ENCODE measurements at regions not wholly inside any gene's neighbourhood (a gene's known extent, or its start where the extent isn't known, plus 50 kb on each side); places are given as distances from the start of the nearest gene placed in this dataset.
"Not testable (repeated sequence)": the region's sequence is repeated elsewhere in the genome, so short reads cannot be mapped to it uniquely, and the experiment has no call there.

DNA sequence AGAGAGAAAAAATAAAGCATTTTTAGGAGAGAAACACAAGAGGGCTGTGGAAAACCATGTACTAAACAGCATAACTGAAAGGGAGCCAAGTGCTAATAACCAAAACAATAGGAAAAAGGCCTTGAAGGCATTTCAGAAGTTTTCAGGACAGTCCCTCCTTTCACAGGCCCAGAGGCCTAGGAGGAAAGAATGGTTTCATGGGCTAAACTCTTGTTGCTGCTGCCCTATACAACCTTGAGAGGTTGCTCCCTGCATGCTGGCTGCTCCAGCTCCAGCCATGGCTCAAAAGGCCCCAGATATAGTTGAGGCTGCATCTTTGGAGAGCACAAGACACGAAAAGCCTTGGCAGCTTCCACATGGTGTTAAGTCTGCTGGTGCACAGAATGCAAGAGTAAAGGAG is 267.4 kb upstream of the LRP1B start:
- Mint-ChIP-seq H3K9me3 (peaks cover 19% of the 10 kb centered on the region), H3K4me1 (no peaks in the 10 kb centered on the region), H3K27ac (no peak overlapping the region), H3K4me3 (no peak overlapping the region), H3K27me3 (no peaks in the 10 kb centered on the region), H3K36me3 (ENCODE audit: low read depth) (no peaks in the 10 kb centered on the region)
- no peak for DNase-seq
- TF ChIP-seq, protein P1, sequence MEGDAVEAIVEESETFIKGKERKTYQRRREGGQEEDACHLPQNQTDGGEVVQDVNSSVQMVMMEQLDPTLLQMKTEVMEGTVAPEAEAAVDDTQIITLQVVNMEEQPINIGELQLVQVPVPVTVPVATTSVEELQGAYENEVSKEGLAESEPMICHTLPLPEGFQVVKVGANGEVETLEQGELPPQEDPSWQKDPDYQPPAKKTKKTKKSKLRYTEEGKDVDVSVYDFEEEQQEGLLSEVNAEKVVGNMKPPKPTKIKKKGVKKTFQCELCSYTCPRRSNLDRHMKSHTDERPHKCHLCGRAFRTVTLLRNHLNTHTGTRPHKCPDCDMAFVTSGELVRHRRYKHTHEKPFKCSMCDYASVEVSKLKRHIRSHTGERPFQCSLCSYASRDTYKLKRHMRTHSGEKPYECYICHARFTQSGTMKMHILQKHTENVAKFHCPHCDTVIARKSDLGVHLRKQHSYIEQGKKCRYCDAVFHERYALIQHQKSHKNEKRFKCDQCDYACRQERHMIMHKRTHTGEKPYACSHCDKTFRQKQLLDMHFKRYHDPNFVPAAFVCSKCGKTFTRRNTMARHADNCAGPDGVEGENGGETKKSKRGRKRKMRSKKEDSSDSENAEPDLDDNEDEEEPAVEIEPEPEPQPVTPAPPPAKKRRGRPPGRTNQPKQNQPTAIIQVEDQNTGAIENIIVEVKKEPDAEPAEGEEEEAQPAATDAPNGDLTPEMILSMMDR (IDR thresholded peaks at IDR 0.05): no peak
- POLR2A ChIA-PET: no interaction called here
- CTCF ChIA-PET: no interaction called here
- no peak for ATAC-seq (ENCODE audit: low read depth)
- intact Hi-C loops (cut with micrococcal nuclease): no loop called here

DNA sequence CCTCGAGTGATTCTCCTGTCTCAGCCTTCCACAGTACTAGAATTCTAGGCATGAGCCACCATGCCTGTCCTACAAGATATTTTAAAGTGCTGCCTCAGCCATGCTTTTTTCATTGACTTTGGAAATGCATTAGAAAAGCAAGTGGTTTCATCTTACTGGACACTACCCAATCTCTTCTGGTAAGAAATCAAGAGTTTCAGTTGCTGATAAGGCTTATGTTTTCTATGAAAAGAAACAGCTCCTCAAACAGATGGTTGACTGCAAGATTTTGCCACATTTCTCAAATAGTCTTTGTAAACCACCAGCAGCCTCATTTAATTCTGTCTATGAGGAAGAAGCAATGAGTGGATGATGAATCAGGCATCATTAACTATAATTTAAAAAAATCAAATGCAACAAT is 264.5 kb upstream of the LRP1B start:
- H3K27ac Mint-ChIP-seq: no peak overlapping the region
- ATAC-seq (ENCODE audit: low read depth): no peak
- no peaks in the 10 kb centered on the region for H3K27me3 Mint-ChIP-seq
- TF ChIP-seq, protein P1 (IDR thresholded peaks at IDR 0.05): no peak
- CTCF ChIA-PET: no interaction called here
- DNase-seq: no peak
- H3K9me3 Mint-ChIP-seq: peaks cover 9% of the 10 kb centered on the region
- no peaks in the 10 kb centered on the region for H3K36me3 Mint-ChIP-seq (ENCODE audit: low read depth)
- intact Hi-C loops (cut with micrococcal nuclease): no loop called here
- no peaks in the 10 kb centered on the region for H3K4me1 Mint-ChIP-seq
- POLR2A ChIA-PET: no interaction called here
- no peak overlapping the region for H3K4me3 Mint-ChIP-seq

DNA sequence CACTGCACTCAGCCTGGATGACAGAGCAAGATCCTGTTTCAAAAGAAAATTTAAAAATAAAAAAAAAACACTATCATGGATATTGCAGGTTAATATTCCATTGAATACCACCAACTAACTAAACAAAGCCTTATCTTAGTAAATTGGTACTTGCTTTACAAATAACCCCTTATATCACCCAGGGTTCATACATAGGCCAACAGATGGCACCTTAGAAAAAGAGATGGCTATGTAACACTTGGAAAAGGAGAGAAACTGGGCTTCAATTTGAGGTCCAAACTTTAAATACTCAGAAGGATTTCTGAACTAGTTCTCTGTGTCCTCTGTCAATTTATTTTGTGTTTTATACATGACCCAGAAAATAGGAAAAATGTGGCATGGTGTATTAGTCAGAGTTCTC is 249.6 kb upstream of the LRP1B start:
- Mint-ChIP-seq H3K27ac (no peak overlapping the region), H3K4me3 (no peak overlapping the region), H3K4me1 (no peaks in the 10 kb centered on the region), H3K27me3 (no peaks in the 10 kb centered on the region), H3K9me3 (no peaks in the 10 kb centered on the region), H3K36me3 (ENCODE audit: low read depth) (no peaks in the 10 kb centered on the region)
- ChIA-PET CTCF (no interaction called here), POLR2A (no interaction called here)
- TF ChIP-seq, protein P1 (IDR thresholded peaks at IDR 0.05): no peak
- DNase-seq (no peak), ATAC-seq (ENCODE audit: low read depth) (no peak)
- intact Hi-C loops (cut with micrococcal nuclease): no loop called here

DNA sequence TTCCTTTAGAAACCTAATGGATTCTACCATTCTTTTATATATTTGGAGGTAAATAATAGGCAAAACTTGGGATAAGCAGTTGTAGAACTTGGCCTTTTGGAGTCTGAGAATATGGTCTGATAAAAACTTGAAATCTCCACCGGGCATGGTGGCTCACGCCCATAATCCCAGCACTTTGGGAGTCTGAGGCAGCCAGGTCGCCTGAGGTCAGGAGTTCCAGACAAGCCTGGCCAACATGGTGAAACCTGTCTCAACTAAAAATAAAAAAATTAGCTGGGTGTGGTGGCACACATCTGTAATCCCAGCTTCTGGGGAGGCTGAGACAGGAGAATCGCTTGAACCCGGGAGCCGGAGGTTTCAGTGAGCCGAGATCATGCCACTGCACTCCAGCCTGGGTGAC is 231.3 kb upstream of the LRP1B start:
- H3K36me3 Mint-ChIP-seq (ENCODE audit: low read depth); H3K27me3 Mint-ChIP-seq; ATAC-seq (ENCODE audit: low read depth); POLR2A ChIA-PET; H3K4me3 Mint-ChIP-seq; CTCF ChIA-PET; H3K27ac Mint-ChIP-seq; H3K4me1 Mint-ChIP-seq; DNase-seq; intact Hi-C loops (cut with micrococcal nuclease); H3K9me3 Mint-ChIP-seq: not testable (repeated sequence)

DNA sequence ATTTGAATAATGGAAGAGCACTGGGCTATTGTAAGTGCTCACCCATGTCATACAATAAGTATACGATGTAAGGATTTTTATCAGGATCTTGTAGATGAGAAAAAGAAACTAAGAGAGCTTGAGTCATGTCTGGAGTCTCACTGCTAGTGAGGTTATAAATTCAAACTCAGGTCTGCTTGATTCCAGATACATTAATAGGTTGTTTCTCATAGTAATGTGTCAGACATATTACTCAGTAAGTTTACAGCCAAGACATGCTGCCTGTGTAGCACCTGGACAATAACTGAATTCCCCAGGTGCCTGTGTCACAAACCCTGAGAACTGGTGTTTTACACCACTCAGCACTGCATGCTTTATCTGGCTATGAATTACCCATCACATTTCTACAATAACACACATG is 216.9 kb upstream of the LRP1B start:
- Mint-ChIP-seq H3K4me1 (no peaks in the 10 kb centered on the region), H3K27me3 (no peaks in the 10 kb centered on the region), H3K9me3 (peaks cover 2% of the 10 kb centered on the region), H3K4me3 (no peak overlapping the region), H3K36me3 (ENCODE audit: low read depth) (no peaks in the 10 kb centered on the region), H3K27ac (no peak overlapping the region)
- no peak for ATAC-seq (ENCODE audit: low read depth)
- ChIA-PET CTCF (no interaction called here), POLR2A (no interaction called here)
- no peak for DNase-seq
- TF ChIP-seq, protein P1 (IDR thresholded peaks at IDR 0.05): no peak
- intact Hi-C loops (cut with micrococcal nuclease): no loop called here

DNA sequence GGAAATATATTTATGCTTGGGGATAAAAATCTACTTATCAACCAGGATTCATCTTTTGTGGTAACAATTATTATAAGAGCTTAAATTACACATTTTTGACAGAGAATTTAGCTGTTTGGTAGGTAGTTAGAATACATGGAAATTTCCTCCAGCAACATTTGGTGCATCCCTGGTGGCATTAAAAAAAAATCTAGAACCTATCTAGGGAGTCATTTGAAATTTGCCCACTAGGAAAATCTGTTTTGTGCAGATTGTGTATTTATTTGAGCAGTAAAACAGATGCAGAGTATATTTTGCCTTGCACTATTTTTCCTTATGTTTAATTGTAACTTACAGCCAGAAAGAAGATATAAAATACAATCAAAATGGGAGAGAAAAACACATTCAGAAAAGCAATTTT is 208.4 kb upstream of the LRP1B start:
- CTCF ChIA-PET: no interaction called here
- POLR2A ChIA-PET: no interaction called here
- intact Hi-C loops (cut with micrococcal nuclease): no loop called here
- H3K4me1 Mint-ChIP-seq: no peaks in the 10 kb centered on the region
- ATAC-seq (ENCODE audit: low read depth): no peak
- H3K4me3 Mint-ChIP-seq: no peak overlapping the region
- peaks cover 3% of the 10 kb centered on the region for H3K27me3 Mint-ChIP-seq
- TF ChIP-seq, protein P1 (IDR thresholded peaks at IDR 0.05): no peak
- no peaks in the 10 kb centered on the region for H3K36me3 Mint-ChIP-seq (ENCODE audit: low read depth)
- DNase-seq: no peak
- H3K9me3 Mint-ChIP-seq: no peaks in the 10 kb centered on the region
- no peak overlapping the region for H3K27ac Mint-ChIP-seq
